K562 (cell line): ENCODE measurements at regions not wholly inside any gene's neighbourhood (a gene's known extent, or its start where the extent isn't known, plus 50 kb on each side); places are given as distances from the start of the nearest gene placed in this dataset.

Source experiments
- ATAC-seq: fragments of 200-7000 bp; cut with Tn5 transposase; 3 replicates; pipeline ENCODE4 v1.9.1; 2020; ENCODE audit warnings: moderate library complexity
- BruUV-seq: library from RNA; stranded (reverse); fragments of 400-500 nt; replicated peaks from 2 replicates; lab custom pipeline; 2021; lab: Mats Ljungman, UMichigan
- CTCF ChIA-PET: fragments of 300-600 bp; formaldehyde crosslinking; extraction: SDS; loops from one replicate; lab custom pipeline; 2021; ENCODE audit warnings: low intra/inter-chr PET ratio; lab: Yijun Ruan, JAX
- POLR2A ChIA-PET: fragments of 300-600, 350-650 bp; sonication (Branson Sonifier 250); formaldehyde crosslinking; extraction: SDS; loops from one replicate; lab custom pipeline; 2021; ENCODE audit warnings: antibody characterized with exemption, inconsistent platforms; lab: Yijun Ruan, JAX
- DNase-seq, 4 experiments: peaks; one replicate each; pipeline versions ENCODE4 v3.0.0 to v3.0.0-alpha.2; 2011 to 2018; ENCODE audit warnings: low spot score in 3 of 4, mixed read lengths in 3 of 4; ENCODE audit errors: extremely low read depth in 1 of 4
- FAIRE-seq: peaks from 2 replicates; lab custom pipeline; 2011; peaks lifted over from hg19 to GRCh38; lab: Jason Lieb, UNC
- H2AFZ ChIP-seq: 2 replicates; pipeline ENCODE4 v1.6.0; 2011; ENCODE audit warnings: low read depth, low read length, control low read depth, inconsistent platforms
- H3K27ac ChIP-seq: fragments of 200-600 bp; 3 replicates; pipeline ENCODE4 v1.8.0; 2011; ENCODE audit warnings: low read depth, mild to moderate bottlenecking, control low read depth, inconsistent platforms, low read length, moderate library complexity, mixed read lengths; ENCODE audit errors: extremely low read depth
- H3K27me3 ChIP-seq, 2 experiments: fragments of 300-600 bp in 1 of 2; 2 replicates in 1 of 2; 3 replicates in 1 of 2; pipeline versions ENCODE4 v1.6.0 to v1.8.0; 2011; ENCODE audit warnings: inconsistent platforms in 2 of 2, low read length in 2 of 2, mild to moderate bottlenecking in 1 of 2, mixed read lengths in 1 of 2, moderate library complexity in 1 of 2; ENCODE audit not compliant: control insufficient read depth in 2 of 2, insufficient read depth in 2 of 2
- H3K36me3 ChIP-seq: fragments of 300-600 bp; 3 replicates; pipeline ENCODE4 v1.8.0; 2011; ENCODE audit warnings: mild to moderate bottlenecking, low read length, inconsistent platforms; ENCODE audit not compliant: control insufficient read depth, insufficient read depth
- H3K4me1 ChIP-seq, 2 experiments: fragments of 200-600 bp in 1 of 2; replicated peaks in 1 of 2; 2 replicates in 1 of 2; 3 replicates in 1 of 2; pipeline versions ENCODE4 v1.5.1 to v1.8.0; 2011; ENCODE audit warnings: inconsistent platforms in 2 of 2, low read length in 2 of 2, mild to moderate bottlenecking in 1 of 2, mixed read lengths in 1 of 2, moderate library complexity in 1 of 2; ENCODE audit not compliant: control insufficient read depth in 2 of 2, insufficient read depth in 2 of 2
- H3K4me2 ChIP-seq: 2 replicates; pipeline ENCODE4 v1.6.1; 2011; ENCODE audit warnings: low read length, control low read depth, inconsistent platforms, mixed read lengths; ENCODE audit not compliant: insufficient read depth
- H3K4me3 ChIP-seq: fragments of 200-600 bp; sonication (generic), shearing (Covaris generic); 2 replicates; pipeline ENCODE4 v1.5.1; 2016; ENCODE audit warnings: control low read depth, inconsistent platforms
- H3K79me2 ChIP-seq: fragments of 200-600 bp; 3 replicates; pipeline ENCODE4 v1.8.0; 2011; ENCODE audit warnings: low read length, inconsistent platforms; ENCODE audit not compliant: control insufficient read depth, insufficient read depth
- H3K9ac ChIP-seq, 2 experiments: 2 replicates each; pipeline versions ENCODE4 v1.6.0 to v1.6.1; 2011; ENCODE audit warnings: low read depth in 2 of 2, low read length in 2 of 2, control low read depth in 1 of 2, inconsistent platforms in 1 of 2, mild to moderate bottlenecking in 1 of 2, mixed read lengths in 1 of 2; ENCODE audit not compliant: insufficient read depth in 1 of 2
- H3K9me1 ChIP-seq: one replicate; pipeline ENCODE4 v1.6.0; 2011; ENCODE audit warnings: inconsistent platforms, mild to moderate bottlenecking, low read length, moderate library complexity; ENCODE audit not compliant: control insufficient read depth, insufficient read depth
- H3K9me3 ChIP-seq: replicated peaks from 2 replicates; pipeline ENCODE4 v1.5.1; 2011; ENCODE audit warnings: low read depth, low read length, inconsistent platforms; ENCODE audit not compliant: control insufficient read depth, insufficient read depth
- H4K20me1 ChIP-seq: replicated peaks from 2 replicates; pipeline ENCODE4 v1.6.1; 2011; ENCODE audit warnings: low read length, inconsistent platforms, mixed read lengths; ENCODE audit not compliant: control insufficient read depth, insufficient read depth
- ADNP ChIP-seq: fragments of 200-800 bp; sonication (Bioruptor generic); IDR thresholded peaks from 2 replicates; pipeline ENCODE4 v1.6.1; 2016; ENCODE audit warnings: missing genetic modification characterization, missing compliant biosample characterization
- CHD2 ChIP-seq: IDR thresholded peaks from 2 replicates; pipeline ENCODE4 v1.6.1; 2011; ENCODE audit warnings: low read depth, low read length
- GATAD2B ChIP-seq: fragments of 450-650 bp; IDR thresholded peaks from 2 replicates; pipeline ENCODE4 v1.6.1; 2017; ENCODE audit warnings: mild to moderate bottlenecking, borderline replicate concordance
- RB1 ChIP-seq: fragments of 450-650 bp; IDR thresholded peaks from 2 replicates; pipeline ENCODE4 v1.6.1; 2017; ENCODE audit warnings: low read depth, mild to moderate bottlenecking
- RBFOX2 ChIP-seq: fragments of 200-400 bp; formaldehyde crosslinking; IDR thresholded peaks from 2 replicates; pipeline ENCODE4 v1.6.1; 2017; ENCODE audit warnings: low read depth, mild to moderate bottlenecking, low read length, moderate library complexity
- SMARCA5 ChIP-seq: fragments of 450-650 bp; IDR thresholded peaks from 2 replicates; pipeline ENCODE4 v1.6.1; 2016
- ZBTB17 ChIP-seq: fragments of 450-650 bp; formaldehyde crosslinking; IDR thresholded peaks from 2 replicates; pipeline ENCODE4 v1.4.0; 2020; ENCODE audit warnings: mild to moderate bottlenecking
- ZNF384 ChIP-seq: IDR thresholded peaks from 2 replicates; pipeline ENCODE4 v1.6.1; 2012; ENCODE audit warnings: low read depth, low read length, improper control_type of control experiment
- ZNF668 ChIP-seq: fragments of 250-450 bp; sonication (Bioruptor Pico); IDR thresholded peaks from 2 replicates; pipeline ENCODE4 v1.8.0; 2022; ENCODE audit warnings: mild to moderate bottlenecking, inconsistent platforms
- ZNF77 ChIP-seq: fragments of 250-450 bp; sonication (Bioruptor Pico); IDR thresholded peaks from 2 replicates; pipeline ENCODE4 v1.5.0; 2020
- in situ Hi-C: fragments of 300-500 bp; cut with MboI; formaldehyde crosslinking; loops from 4 replicates; pipeline ENCODE4 v1.15.0; 2018; ENCODE audit warnings: inconsistent platforms, mixed read lengths
- intact Hi-C: fragments of 100-400 bp; cut with micrococcal nuclease; formaldehyde crosslinking; loops from 2 replicates; pipeline ENCODE4 v1.14.2; 2022
- TF ChIP-seq, protein P1 (sequence below): fragments of 200-800 bp; sonication (Bioruptor generic); IDR thresholded peaks from 2 replicates; pipeline ENCODE4 v1.6.1; 2017; ENCODE audit warnings: missing genetic modification characterization, missing compliant biosample characterization
- TF ChIP-seq, protein P2 (sequence below): sonication (generic); formaldehyde crosslinking; IDR thresholded peaks from 2 replicates; pipeline ENCODE4 v1.8.0; 2022; ENCODE audit warnings: missing genetic modification reagents, mild to moderate bottlenecking, moderate library complexity, borderline replicate concordance
- TF ChIP-seq, protein P3 (sequence below): fragments of 250-450 bp; sonication (Bioruptor Pico); IDR thresholded peaks from 2 replicates; pipeline ENCODE4 v1.5.0; 2021; ENCODE audit warnings: mild to moderate bottlenecking, moderate library complexity

DNA sequence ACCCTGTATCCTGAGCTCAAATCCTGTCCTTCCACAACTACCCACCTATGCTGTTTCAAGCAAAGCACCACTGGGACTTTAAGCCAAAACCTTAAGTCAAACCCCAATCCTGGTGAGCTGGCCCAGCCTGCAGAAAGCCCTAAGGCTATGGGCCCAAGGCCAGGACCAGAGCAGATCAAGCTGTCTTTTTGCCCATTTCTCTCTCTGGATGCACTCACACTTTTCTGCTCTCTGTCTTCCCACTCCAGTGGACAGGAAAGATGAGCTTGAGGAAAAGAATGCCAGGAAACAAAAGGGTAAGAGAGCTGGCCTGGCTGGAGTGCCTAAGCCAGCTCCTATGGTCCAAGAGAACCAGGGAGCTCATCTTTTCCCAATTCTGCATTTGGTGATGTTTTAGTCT is 284.3 kb upstream of the ISX start:
- POLR2A ChIA-PET: no interaction called here
- no TSS peak for BruUV-seq
- FAIRE-seq: no peak

More for the DNA sequence above, 284.3 kb upstream of the ISX start:
- Histone ChIP-seq H3K9me3 (no peaks in the 10 kb centered on the region), H3K27me3 (no peaks in the 10 kb centered on the region), H4K20me1 (no peaks in the 10 kb centered on the region), H3K9me1 (no peaks in the 10 kb centered on the region), H3K36me3 (no peaks in the 10 kb centered on the region), H2AFZ (no peak overlapping the region), H3K27ac (no peak overlapping the region), H3K4me2 (no peak overlapping the region), H3K4me3 (no peak overlapping the region), H3K79me2 (no peaks in the 10 kb centered on the region), H3K4me1 (no peaks in the 10 kb centered on the region), H3K9ac (no peak overlapping the region)
- TF ChIP-seq, protein P1, sequence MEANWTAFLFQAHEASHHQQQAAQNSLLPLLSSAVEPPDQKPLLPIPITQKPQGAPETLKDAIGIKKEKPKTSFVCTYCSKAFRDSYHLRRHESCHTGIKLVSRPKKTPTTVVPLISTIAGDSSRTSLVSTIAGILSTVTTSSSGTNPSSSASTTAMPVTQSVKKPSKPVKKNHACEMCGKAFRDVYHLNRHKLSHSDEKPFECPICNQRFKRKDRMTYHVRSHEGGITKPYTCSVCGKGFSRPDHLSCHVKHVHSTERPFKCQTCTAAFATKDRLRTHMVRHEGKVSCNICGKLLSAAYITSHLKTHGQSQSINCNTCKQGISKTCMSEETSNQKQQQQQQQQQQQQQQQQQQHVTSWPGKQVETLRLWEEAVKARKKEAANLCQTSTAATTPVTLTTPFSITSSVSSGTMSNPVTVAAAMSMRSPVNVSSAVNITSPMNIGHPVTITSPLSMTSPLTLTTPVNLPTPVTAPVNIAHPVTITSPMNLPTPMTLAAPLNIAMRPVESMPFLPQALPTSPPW (CRISPR knock-in tag): no peak
- no peak for TF ChIP-seq SMARCA5
- TF ChIP-seq, protein P2, sequence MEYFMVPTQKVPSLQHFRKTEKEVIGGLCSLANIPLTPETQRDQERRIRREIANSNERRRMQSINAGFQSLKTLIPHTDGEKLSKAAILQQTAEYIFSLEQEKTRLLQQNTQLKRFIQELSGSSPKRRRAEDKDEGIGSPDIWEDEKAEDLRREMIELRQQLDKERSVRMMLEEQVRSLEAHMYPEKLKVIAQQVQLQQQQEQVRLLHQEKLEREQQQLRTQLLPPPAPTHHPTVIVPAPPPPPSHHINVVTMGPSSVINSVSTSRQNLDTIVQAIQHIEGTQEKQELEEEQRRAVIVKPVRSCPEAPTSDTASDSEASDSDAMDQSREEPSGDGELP: no peak
- no peak for TF ChIP-seq ZNF668 (CRISPR knock-in tag)
- TF ChIP-seq, protein P3, sequence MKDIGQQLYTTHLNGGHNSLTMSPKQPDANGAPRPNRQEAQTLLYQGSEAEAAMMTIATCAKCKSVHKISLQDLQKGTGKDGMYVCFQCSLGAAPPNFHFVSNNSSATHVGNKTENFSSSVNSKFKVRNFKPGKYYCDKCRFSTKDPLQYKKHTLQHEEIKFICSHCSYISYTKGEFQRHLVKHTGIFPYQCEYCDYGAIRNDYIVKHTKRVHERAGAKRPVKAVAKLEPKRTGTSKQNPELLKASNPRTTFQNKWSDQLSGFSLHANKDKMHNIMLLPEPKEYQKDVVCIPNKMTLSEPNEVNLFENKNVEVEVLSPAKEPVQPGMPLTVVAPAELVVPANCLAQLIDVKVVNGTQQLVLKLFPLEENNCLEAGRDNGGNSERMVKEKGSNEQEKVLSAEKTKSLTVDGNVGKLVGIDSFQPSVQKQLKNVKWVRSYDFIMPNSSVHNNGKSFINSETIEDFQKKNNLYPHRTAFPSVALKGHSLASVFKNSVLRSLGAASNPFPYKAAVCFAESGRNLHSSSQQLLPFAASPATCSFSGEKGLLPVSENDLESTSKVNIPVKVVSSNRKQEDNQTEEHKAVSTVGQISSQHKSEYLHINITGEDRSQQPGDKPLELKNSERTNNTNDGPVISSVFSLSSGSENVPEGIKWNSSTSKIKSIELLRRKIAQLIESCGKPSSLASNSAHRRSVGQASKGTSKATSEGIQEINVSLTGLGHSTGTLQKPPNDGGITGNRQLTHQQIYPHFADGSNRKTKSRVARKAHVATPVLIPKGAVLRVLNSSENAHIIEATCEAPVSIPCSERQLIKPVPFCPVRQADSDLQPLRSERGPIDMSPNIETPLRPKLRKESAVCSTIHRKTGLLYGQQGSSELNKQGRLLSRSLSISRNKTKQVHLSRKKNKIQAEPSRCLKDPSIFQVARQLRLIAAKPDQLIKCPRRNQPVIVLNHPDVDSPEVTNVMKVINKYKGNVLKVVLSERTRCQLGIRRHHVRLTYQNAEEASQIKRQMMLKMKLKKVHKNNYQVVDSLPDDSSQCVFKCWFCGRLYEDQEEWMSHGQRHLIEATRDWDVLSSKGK: no peak
- no peak for TF ChIP-seq CHD2
- no peak for TF ChIP-seq GATAD2B
- no peak for TF ChIP-seq RB1
- no peak for TF ChIP-seq ADNP (tag)
- TF ChIP-seq RBFOX2: no peak
- TF ChIP-seq ZNF77 (CRISPR knock-in tag): no peak
- no peak for TF ChIP-seq ZBTB17 (CRISPR knock-in tag)
- TF ChIP-seq ZNF384: no peak
- CTCF ChIA-PET: no interaction called here
- ATAC-seq: no peak
- in situ Hi-C loops: no loop called here
- no peak for DNase-seq
- intact Hi-C loops: no loop called here
